HEK293 (cell line): ENCODE measurements at regions not wholly inside any gene's neighbourhood (a gene's known extent, or its start where the extent isn't known, plus 50 kb on each side); places are given as distances from the start of the nearest gene placed in this dataset.

Experiments
- CTCF ChIP-seq: fragments of 450-650 bp; formaldehyde crosslinking; IDR thresholded peaks from 2 replicates; pipeline ENCODE4 v1.5.1; 2016; ENCODE audit warnings: missing biosample characterization, missing genetic modification characterization
- ELK4 ChIP-seq: IDR thresholded peaks from 2 replicates; pipeline ENCODE4 v1.6.1; 2011; ENCODE audit warnings: mild to moderate bottlenecking, low read depth, low read length, borderline replicate concordance
- KLF10 ChIP-seq: fragments of 450-650 bp; IDR thresholded peaks from 2 replicates; pipeline ENCODE4 v1.5.1; 2018; ENCODE audit warnings: missing biosample characterization, mild to moderate bottlenecking, missing genetic modification characterization
- REST ChIP-seq: fragments of 450-650 bp; formaldehyde crosslinking; IDR thresholded peaks from 2 replicates; pipeline ENCODE4 v1.5.1; 2016; ENCODE audit warnings: missing biosample characterization, missing genetic modification characterization
- ZNF146 ChIP-seq: fragments of 450-650 bp; formaldehyde crosslinking; IDR thresholded peaks from 2 replicates; pipeline ENCODE4 v1.5.1; 2016; ENCODE audit warnings: missing biosample characterization, missing genetic modification characterization
- ZNF174 ChIP-seq: fragments of 450-650 bp; formaldehyde crosslinking; IDR thresholded peaks from 2 replicates; pipeline ENCODE4 v1.5.0; 2017; ENCODE audit warnings: missing biosample characterization, mild to moderate bottlenecking, missing genetic modification characterization
- ZNF302 ChIP-seq: fragments of 450-650 bp; formaldehyde crosslinking; IDR thresholded peaks from 2 replicates; pipeline ENCODE4 v1.5.1; 2016; ENCODE audit warnings: missing biosample characterization, missing genetic modification characterization, low read depth
- ZNF335 ChIP-seq: fragments of 450-650 bp; formaldehyde crosslinking; conservative IDR thresholded peaks from 2 replicates; pipeline ENCODE4 v1.5.1; 2016; ENCODE audit warnings: missing biosample characterization, missing genetic modification characterization
- ZNF416 ChIP-seq: fragments of 450-650 bp; formaldehyde crosslinking; IDR thresholded peaks from 2 replicates; pipeline ENCODE4 v1.5.1; 2016; ENCODE audit warnings: missing biosample characterization, missing genetic modification characterization
- ZNF645 ChIP-seq: fragments of 450-650 bp; formaldehyde crosslinking; IDR thresholded peaks from 2 replicates; pipeline ENCODE4; 2016; ENCODE audit warnings: missing biosample characterization, missing genetic modification characterization
- TF ChIP-seq, protein P1 (sequence below): fragments of 450-650 bp; formaldehyde crosslinking; IDR thresholded peaks from 2 replicates; pipeline ENCODE4 v1.5.1; 2016; ENCODE audit warnings: missing biosample characterization, missing genetic modification characterization
- TF ChIP-seq, protein P2 (sequence below): fragments of 450-650 bp; formaldehyde crosslinking; IDR thresholded peaks from 2 replicates; pipeline ENCODE4 v1.5.1; 2016; ENCODE audit warnings: missing biosample characterization, missing genetic modification characterization
- TF ChIP-seq, protein P3 (sequence below): sonication (generic); formaldehyde crosslinking; IDR thresholded peaks from 2 replicates; pipeline ENCODE4 v1.8.1; 2022; ENCODE audit warnings: mild to moderate bottlenecking, moderate library complexity, missing genetic modification reagents

- TF ChIP-seq, protein P1, sequence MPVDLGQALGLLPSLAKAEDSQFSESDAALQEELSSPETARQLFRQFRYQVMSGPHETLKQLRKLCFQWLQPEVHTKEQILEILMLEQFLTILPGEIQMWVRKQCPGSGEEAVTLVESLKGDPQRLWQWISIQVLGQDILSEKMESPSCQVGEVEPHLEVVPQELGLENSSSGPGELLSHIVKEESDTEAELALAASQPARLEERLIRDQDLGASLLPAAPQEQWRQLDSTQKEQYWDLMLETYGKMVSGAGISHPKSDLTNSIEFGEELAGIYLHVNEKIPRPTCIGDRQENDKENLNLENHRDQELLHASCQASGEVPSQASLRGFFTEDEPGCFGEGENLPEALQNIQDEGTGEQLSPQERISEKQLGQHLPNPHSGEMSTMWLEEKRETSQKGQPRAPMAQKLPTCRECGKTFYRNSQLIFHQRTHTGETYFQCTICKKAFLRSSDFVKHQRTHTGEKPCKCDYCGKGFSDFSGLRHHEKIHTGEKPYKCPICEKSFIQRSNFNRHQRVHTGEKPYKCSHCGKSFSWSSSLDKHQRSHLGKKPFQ, result no peak
- TF ChIP-seq ZNF645 (tag by site-specific recombination), result no peak
- no peak for TF ChIP-seq KLF10 (tag by site-specific recombination)
- TF ChIP-seq REST (tag by site-specific recombination), result no peak
- no peak for TF ChIP-seq ZNF146 (tag by site-specific recombination)
- no peak for TF ChIP-seq ZNF335 (tag by site-specific recombination)
- TF ChIP-seq, protein P2, sequence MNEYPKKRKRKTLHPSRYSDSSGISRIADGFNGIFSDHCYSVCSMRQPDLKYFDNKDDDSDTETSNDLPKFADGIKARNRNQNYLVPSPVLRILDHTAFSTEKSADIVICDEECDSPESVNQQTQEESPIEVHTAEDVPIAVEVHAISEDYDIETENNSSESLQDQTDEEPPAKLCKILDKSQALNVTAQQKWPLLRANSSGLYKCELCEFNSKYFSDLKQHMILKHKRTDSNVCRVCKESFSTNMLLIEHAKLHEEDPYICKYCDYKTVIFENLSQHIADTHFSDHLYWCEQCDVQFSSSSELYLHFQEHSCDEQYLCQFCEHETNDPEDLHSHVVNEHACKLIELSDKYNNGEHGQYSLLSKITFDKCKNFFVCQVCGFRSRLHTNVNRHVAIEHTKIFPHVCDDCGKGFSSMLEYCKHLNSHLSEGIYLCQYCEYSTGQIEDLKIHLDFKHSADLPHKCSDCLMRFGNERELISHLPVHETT (tag by site-specific recombination), result no peak
- TF ChIP-seq CTCF (tag by site-specific recombination), result no peak
- no peak for TF ChIP-seq ZNF302 (tag by site-specific recombination)
- TF ChIP-seq ZNF416 (tag by site-specific recombination), result no peak
- TF ChIP-seq, protein P3, sequence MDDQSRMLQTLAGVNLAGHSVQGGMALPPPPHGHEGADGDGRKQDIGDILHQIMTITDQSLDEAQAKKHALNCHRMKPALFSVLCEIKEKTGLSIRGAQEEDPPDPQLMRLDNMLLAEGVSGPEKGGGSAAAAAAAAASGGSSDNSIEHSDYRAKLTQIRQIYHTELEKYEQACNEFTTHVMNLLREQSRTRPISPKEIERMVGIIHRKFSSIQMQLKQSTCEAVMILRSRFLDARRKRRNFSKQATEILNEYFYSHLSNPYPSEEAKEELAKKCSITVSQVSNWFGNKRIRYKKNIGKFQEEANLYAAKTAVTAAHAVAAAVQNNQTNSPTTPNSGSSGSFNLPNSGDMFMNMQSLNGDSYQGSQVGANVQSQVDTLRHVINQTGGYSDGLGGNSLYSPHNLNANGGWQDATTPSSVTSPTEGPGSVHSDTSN, result no peak
- TF ChIP-seq ZNF174 (tag by site-specific recombination), result no peak
- no peak for TF ChIP-seq ELK4
Measured at GRCh38 chr13:84903391-84903790, 895.8 kb downstream of the SLITRK6 start.
